ENCODE measurements at regions not wholly inside any gene's neighbourhood (a gene's known extent, or its start where the extent isn't known, plus 50 kb on each side); places are given as distances from the start of the nearest gene placed in this dataset.

GRCh38 chr13:97119943-97120342 is 102.2 kb upstream of the MBNL2 start:
- Histone ChIP-seq H3K27ac (no peak overlapping the region), H3K4me3 (no peak overlapping the region), H3K4me1 (peaks cover 3 to 8% (median 5%) of the 10 kb centered on the region in 3 donors), H3K9me3 (no peaks in the 10 kb centered on the region), H3K36me3 (no peaks in the 10 kb centered on the region), H3K27me3 (no peaks in the 10 kb centered on the region)
- DNase-seq (no peak), ATAC-seq (no peak), FAIRE-seq (no peak)
- 76 to 91% methylated on average over 3 of the region's 3 CpGs for WGBS, 2 donors
- no peak for TF ChIP-seq CTCF (IDR thresholded peaks at IDR 0.05)
- intact Hi-C loops (cut with DNase I), result loop anchor here in 1 of 3 donors (10.0 kb wide), 2 partner anchors 95 to 225 kb away; no protein-coding TSS in a partner anchor

GRCh38 chr13:97120346-97120745 is 101.8 kb upstream of the MBNL2 start:
- 76 to 81% methylated on average over 2 of the region's 2 CpGs for WGBS, 2 donors
- H3K27me3 ChIP-seq, result no peaks in the 10 kb centered on the region
- no peak for TF ChIP-seq CTCF (IDR thresholded peaks at IDR 0.05)
- no peak overlapping the region for H3K4me3 ChIP-seq
- ATAC-seq (no peak), FAIRE-seq (no peak), DNase-seq (no peak)
- H3K9me3 ChIP-seq, result no peaks in the 10 kb centered on the region
- H3K36me3 ChIP-seq, result no peaks in the 10 kb centered on the region
- H3K27ac ChIP-seq, result no peak overlapping the region
- intact Hi-C loops (cut with DNase I), result loop anchor here in 1 of 3 donors (10.0 kb wide), 1 partner anchor 224 kb away; no protein-coding TSS in a partner anchor
- H3K4me1 ChIP-seq, result peaks cover 3 to 11% (median 8%) of the 10 kb centered on the region in 3 donors

GRCh38 chr13:97120976-97121375 is 101.2 kb upstream of the MBNL2 start:
- DNase-seq (no peak), ATAC-seq (no peak), FAIRE-seq (no peak)
- Histone ChIP-seq H3K36me3 (no peaks in the 10 kb centered on the region), H3K27ac (no peak overlapping the region), H3K27me3 (no peaks in the 10 kb centered on the region), H3K4me1 (peaks cover 3 to 14% (median 13%) of the 10 kb centered on the region in 3 donors), H3K9me3 (no peaks in the 10 kb centered on the region), H3K4me3 (no peak overlapping the region)
- WGBS, 2 donors, result 84 to 85% methylated on average over 1 of the region's 1 CpG
- intact Hi-C loops (cut with DNase I), result loop anchor here in 1 of 3 donors (10.0 kb wide), 1 partner anchor 224 kb away; no protein-coding TSS in a partner anchor
- TF ChIP-seq CTCF (IDR thresholded peaks at IDR 0.05), result no peak

- DNase-seq, result no peak
- FAIRE-seq, result no peak
- intact Hi-C loops (cut with DNase I), result loop anchor here in 1 of 3 donors (10.0 kb wide), 1 partner anchor 223 kb away; no protein-coding TSS in a partner anchor
- H3K36me3 ChIP-seq, result no peaks in the 10 kb centered on the region
- no peaks in the 10 kb centered on the region for H3K9me3 ChIP-seq
- ATAC-seq, result no peak
- H3K27ac ChIP-seq, result no peak overlapping the region
- TF ChIP-seq CTCF (IDR thresholded peaks at IDR 0.05), result no peak
- H3K27me3 ChIP-seq, result no peaks in the 10 kb centered on the region
- H3K4me3 ChIP-seq, result no peak overlapping the region
- H3K4me1 ChIP-seq, result peaks cover 0 to 12% (median 11%) of the 10 kb centered on the region in 3 donors
Measured at GRCh38 chr13:97121894-97122293, 100.2 kb upstream of the MBNL2 start.

GRCh38 chr13:97122381-97122996 is 99.6 kb upstream of the MBNL2 start:
- Histone ChIP-seq H3K4me3 (no peak overlapping the region), H3K27ac (no peak overlapping the region), H3K36me3 (no peaks in the 10 kb centered on the region), H3K9me3 (no peaks in the 10 kb centered on the region), H3K27me3 (no peaks in the 10 kb centered on the region), H3K4me1 (peaks cover 0 to 8% (median 6%) of the 10 kb centered on the region in 3 donors)
- no peak for TF ChIP-seq CTCF (IDR thresholded peaks at IDR 0.05)
- FAIRE-seq (no peak), ATAC-seq (peak in 1 of 4 donors; percentile 17), DNase-seq (no peak)
- WGBS, 2 donors, result 56 to 62% methylated on average over 4 of the region's 4 CpGs
- intact Hi-C loops (cut with DNase I), result loop anchor here in 1 of 3 donors (10.0 kb wide), 1 partner anchor 222 kb away; no protein-coding TSS in a partner anchor

All from pancreas (tissue), 10 donors.